SHP77 (cell line): ENCODE measurements at regions not wholly inside any gene's neighbourhood (a gene's known extent, or its start where the extent isn't known, plus 50 kb on each side); places are given as distances from the start of the nearest gene placed in this dataset.
"Not testable (repeated sequence)": the region's sequence is repeated elsewhere in the genome, so short reads cannot be mapped to it uniquely, and the experiment has no call there.

Source experiments
- DNase-seq, 2 experiments: peaks; one replicate each; lab custom pipeline; 2025; lab: John Stamatoyannopoulos, UW

DNA sequence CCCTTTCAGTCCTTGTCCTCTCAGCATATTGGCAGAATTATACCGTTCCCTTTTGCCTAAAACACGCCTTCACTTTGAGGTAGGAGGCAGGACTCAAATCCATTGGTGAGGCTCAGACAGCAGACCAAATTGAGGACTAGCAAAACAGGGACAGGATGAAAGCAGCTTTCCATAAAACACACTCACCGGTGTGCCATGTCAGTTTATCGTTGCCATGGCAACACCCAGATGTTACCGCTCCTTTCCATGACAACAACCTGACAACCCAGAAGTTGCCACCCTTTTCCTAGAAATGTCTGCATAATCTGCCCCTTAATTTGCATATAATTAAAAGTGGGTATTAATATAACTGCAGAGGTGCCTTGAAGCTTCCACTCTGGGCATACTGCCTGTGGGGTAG lies 730.4 kb downstream of the METTL4 start:
- DNase-seq: no peak

- DNase-seq: no peak
Measured at GRCh38 chr18:1846640-1847039, 724.7 kb downstream of the METTL4 start.

GRCh38 chr18:1848716-1849115 lies 722.6 kb downstream of the METTL4 start:
- no peak for DNase-seq

GRCh38 chr18:1849386-1849785 lies 721.9 kb downstream of the METTL4 start:
- DNase-seq: no peak

DNA sequence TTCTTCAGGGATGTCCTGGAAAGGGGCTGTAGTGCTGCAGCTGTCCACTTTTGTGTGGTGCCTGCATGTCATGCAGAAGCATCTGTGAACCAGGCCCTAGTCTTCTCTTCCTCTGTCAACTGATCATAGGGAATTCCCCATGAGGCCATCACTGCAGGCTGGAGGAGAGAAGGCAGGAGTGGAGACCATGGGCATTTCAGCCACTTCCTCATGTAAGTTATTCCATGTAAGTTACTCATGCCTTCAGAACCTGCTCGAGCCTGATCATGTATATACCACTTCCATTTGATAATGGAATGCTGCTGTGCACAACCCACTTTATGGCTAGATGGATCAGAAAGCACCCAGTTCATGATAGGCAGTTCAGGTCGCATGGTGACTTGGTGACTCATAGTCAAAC lies 714.0 kb downstream of the METTL4 start:
- not testable (repeated sequence) for DNase-seq

DNA sequence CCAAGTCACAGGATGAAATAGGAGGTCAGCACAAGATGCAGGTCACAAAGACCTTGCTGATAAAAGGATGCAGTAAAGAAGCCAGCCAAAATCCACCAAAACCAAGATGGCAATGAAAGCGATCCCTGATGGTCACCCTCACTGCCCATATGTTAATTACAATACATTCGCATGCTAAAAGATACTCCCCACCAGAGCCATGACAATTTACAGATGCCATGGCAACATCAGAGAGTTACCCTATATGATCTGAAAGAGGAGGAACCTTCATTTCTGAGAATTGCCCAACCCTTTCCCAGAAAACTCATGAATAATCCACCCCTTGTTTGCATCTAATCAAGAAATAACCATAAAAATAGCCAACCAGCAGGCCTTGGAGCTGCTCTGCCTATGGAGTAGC lies 709.8 kb downstream of the METTL4 start:
- DNase-seq: no peak

DNA sequence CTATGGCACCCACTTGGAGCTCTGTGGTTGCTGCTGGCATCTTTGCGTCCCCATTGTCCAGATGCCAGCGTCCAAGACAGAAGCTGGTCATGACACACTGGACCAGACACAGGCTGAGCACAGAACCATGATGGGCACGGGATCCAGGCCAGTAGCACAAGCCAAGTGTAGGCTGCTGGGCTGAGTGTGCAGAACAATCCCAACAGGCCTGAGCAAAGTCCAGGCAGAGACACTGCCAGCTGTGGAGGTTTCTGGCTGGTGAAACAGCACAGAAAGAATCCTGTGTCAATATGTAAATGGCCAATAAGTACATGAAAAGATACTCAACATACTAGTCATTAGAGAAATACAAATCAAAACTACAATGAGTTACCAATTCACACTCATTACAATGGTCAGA lies 705.4 kb downstream of the METTL4 start:
- no peak for DNase-seq

- no peak for DNase-seq
Measured at GRCh38 chr18:1872274-1872673, 699.0 kb downstream of the METTL4 start.

DNA sequence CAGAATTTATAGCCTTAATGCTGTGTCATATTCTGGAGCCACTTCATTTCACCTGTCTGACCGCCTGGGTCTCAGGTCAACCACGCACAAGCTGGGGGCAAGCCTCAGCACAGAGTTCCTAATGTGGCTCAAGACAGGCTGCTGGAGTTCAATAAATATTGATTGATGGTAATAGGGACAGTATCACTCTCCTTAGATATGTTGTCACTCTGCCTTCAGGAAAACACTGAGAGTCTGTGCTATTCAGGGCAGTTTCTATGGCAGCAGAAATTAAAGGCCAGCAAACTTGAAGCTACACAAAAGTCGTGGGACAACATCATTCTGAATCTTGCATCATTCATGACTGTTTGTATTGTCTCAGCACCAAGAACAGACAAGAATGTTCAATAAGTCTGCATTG lies 696.1 kb downstream of the METTL4 start:
- DNase-seq: no peak

- no peak for DNase-seq
Measured at GRCh38 chr18:1884623-1885022, 686.7 kb downstream of the METTL4 start.

- no peak for DNase-seq
Measured at GRCh38 chr18:1891641-1892040, 679.7 kb downstream of the METTL4 start.

GRCh38 chr18:1892191-1892590 lies 679.1 kb downstream of the METTL4 start:
- DNase-seq: no peak

DNA sequence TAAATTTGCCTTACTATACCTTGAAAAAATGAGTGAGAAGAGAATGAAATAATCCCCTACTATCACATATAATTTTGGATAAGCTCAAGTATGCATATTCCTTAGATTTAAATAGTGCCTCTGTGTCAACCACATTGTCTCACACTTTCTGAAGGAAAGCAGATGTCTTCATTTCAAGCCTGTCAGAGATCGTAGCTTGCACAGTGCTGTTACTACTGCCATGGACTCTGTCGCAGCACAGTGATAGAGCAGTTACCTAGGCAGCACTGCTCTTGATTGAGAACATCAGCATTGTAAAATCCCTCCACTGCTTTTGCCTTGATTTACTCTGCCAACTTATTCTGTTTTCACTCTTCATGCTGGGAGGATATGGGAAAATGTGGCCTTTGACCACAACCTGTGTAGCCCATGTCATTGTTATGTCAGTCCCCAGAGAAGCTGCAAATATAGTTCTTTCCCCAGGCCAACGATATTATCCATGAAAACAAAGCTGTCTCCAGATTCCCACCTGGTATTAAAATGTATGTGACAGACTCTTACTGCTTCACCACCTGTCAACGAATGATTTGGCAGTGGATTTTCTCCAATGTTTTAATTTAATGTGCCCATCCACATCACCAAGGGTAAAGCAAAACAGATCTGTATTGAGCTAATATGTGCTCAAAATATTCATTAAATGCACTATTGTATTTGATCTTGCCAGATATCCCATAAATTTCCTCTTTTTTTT lies 675.7 kb downstream of the METTL4 start:
- no peak for DNase-seq

DNA sequence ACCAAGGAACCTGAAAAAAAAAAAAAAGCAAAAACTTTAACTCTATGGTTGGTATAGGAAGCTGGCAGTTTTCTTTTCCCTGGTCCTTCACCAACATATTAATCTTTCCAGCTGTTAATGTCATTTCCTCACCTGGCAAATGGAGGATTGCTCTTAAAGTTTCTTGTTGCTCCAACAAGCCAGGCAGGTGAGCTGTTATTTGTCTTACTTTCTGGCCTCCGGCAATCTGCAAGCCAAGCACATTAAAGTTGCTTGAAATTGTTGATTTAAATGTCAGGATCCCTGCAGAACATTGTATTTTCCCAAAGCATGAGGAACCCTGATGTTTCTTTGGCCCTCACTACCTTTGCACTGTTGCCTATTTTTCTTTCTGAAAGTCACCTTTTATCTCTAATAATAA lies 664.9 kb downstream of the METTL4 start:
- no peak for DNase-seq

DNA sequence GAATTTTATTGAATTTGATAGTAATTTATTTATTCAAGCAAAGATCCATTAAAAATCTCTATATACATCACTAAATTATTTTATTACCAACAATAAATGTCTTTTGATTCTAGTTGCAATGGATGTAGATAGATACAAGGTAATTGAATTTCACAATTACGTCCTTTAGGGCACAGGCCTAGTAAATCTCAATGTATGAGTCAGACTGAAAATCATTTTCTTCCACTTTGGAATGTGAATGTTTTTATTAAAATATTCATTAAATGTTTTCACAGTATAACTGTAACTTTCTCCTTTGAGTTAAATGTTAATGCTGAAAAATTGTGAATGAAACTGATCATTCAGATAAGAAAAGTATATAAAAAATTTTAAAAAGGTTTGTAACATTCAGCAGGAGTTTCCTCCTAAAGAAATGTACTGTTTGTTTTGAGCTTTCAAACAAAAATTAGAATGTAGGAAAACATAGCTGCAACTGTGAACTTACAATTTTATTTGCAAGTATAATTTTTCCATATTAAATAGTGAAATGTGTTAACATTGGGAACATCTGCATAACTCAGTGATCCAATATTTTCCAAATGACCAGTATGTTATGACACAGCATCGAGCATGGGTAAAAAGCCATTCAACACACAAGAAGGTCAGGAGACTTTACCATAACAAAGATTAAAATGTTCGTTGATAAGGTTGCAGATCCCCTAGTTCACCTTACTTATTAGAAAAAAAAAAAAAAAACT lies 663.7 kb downstream of the METTL4 start:
- no peak for DNase-seq

GRCh38 chr18:1914489-1914888 lies 656.8 kb downstream of the METTL4 start:
- DNase-seq: peak; percentile 26 to 33

- no peak for DNase-seq
Measured at GRCh38 chr18:1916869-1917523, 654.3 kb downstream of the METTL4 start.

DNA sequence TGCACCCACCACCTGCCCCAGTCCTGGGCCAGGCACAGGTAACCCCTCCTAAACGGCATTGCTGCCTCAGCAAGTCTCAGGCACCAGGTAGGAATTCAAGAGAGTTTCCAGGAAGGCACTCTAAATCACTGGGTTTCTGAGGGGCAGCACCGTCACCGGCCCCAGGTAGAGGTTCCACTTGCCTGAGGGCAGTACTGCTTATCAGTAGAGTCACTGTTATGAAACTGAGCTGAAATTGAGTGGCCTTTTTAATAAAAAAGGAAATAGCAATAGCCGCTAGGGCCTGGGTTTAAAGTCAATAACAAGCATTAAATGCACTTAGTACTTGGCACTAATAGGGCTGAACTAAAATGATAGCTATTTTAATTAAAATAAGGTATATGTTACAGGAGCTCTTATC lies 653.7 kb downstream of the METTL4 start:
- DNase-seq: no peak

DNA sequence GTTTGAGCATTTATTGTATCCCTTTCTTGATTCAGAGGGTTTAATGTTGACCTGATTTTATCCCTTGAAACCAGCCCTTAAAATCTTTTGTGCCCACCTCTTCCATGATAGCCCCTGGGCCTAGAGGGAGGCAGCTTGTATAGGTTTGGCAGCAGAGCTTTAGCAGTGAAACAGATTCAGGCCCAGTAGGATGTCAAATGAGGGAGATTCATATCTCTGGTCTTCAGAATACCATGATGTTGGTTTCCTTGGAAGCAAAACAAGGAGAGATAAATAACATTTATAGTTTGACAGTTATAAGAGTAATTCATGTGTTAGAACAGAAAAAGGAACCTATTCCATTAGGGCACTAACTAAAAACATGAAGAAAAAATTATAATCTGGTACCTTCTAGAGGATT lies 649.2 kb downstream of the METTL4 start:
- DNase-seq: no peak

- DNase-seq: no peak
Measured at GRCh38 chr18:1928711-1929110, 642.6 kb downstream of the METTL4 start.

DNA sequence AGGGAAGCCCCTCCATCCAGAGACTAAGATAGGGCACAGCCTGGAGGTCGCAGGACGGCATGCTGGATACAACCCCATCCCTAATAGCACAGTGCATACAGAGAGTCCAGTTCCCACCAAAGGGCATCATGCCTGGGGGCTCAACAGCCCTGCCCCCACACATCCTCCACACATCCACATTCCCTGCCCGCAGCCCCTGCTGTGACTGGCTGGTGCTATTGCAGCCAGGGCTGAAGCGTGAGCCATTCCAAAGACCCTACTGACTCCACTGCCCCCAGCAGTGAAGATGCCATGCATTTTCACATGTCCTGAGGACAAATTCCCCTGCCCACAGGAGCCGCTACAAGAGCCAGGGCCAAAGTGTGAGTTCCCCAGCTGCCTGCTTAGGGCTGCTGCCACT lies 641.6 kb downstream of the METTL4 start:
- DNase-seq: no peak

DNA sequence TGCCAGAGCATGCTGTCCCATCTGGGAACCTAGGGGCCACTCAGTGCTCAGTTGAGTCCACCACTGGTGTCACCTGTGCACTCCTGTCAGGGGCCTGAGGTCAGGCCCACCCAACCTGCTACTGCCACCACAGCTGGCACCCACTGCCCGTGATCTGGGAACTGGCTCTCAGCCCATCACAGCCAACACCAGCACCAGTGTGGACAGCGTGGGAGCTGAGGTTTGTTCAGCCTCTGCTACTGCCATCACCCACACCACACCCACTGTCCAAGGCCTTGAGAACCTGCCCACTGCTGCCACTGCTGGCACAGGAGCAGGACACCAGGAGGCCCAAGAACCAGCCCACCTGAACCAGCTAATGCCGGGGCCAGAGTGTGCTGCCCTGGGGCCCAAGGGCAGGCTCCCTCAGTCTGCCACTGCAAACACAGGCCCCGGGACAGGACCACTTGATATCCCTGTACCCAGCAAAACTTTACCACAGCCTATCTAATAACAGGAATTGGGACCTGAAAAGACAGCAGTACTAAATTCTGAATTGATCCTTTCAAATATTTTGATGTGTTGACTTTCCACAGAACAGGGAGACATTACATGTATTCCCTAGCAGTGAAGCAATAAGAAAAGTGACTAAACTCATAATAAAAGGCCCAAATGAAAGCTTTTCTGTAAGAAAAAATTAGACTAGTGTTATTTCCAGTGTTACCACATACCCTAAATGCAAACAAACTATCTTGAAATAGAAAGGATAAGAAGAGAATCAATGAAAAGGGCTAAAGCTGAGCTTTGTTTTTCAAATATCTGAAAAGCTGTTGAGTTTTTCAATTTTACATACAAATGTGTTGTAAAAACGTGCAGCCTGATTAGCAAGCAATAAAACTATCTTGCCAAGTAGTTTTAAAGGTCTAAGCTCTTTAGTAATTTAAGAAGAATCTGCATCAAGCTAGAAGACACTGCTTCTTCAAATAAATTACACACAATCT lies 640.7 kb downstream of the METTL4 start:
- DNase-seq: no peak
